MCF 10A (cell line): ENCODE measurements at regions not wholly inside any gene's neighbourhood (a gene's known extent, or its start where the extent isn't known, plus 50 kb on each side); places are given as distances from the start of the nearest gene placed in this dataset.
A peak's percentile ranks its signal among the peaks of the same experiment; 100 is the strongest.

ENCODE experiments used
- BruUV-seq: library from RNA; stranded (reverse); fragments of 400-500 nt; replicated peaks from 2 replicates; lab custom pipeline; 2021; lab: Mats Ljungman, UMichigan
- CTCF ChIA-PET: fragments of 300-600 bp; sonication (Branson Sonifier 250); formaldehyde crosslinking; extraction: SDS; loops from one replicate; lab custom pipeline; 2021; ENCODE audit warnings: antibody characterized with exemption, inconsistent platforms; lab: Yijun Ruan, JAX
- POLR2A ChIA-PET: fragments of 300-600, 350-650 bp; sonication (Branson Sonifier 250); formaldehyde crosslinking; extraction: SDS; loops from one replicate; lab custom pipeline; 2020; ENCODE audit warnings: antibody characterized with exemption, inconsistent platforms; lab: Yijun Ruan, JAX
- DNase-seq: peaks from one replicate; pipeline ENCODE4 v3.0.0-alpha.2; 2018; ENCODE audit not compliant: unreplicated experiment
- H3K27ac Mint-ChIP-seq: one replicate; pipeline ENCODE4 v1.8.0; 2022; ENCODE audit warnings: mild to moderate bottlenecking, low read depth, mixed read lengths; ENCODE audit not compliant: unreplicated experiment
- H3K27me3 Mint-ChIP-seq: one replicate; pipeline ENCODE4 v1.8.0; 2022; ENCODE audit warnings: mixed read lengths; ENCODE audit not compliant: insufficient read depth, unreplicated experiment
- H3K36me3 Mint-ChIP-seq: one replicate; pipeline ENCODE4 v1.8.0; 2022; ENCODE audit warnings: mild to moderate bottlenecking, moderate library complexity, mixed read lengths; ENCODE audit not compliant: insufficient read depth, unreplicated experiment
- H3K4me1 Mint-ChIP-seq: one replicate; pipeline ENCODE4 v1.8.0; 2022; ENCODE audit warnings: mixed read lengths; ENCODE audit not compliant: insufficient read depth, unreplicated experiment
- H3K4me3 Mint-ChIP-seq: one replicate; pipeline ENCODE4 v1.8.0; 2022; ENCODE audit warnings: mild to moderate bottlenecking, moderate library complexity, mixed read lengths; ENCODE audit not compliant: unreplicated experiment
- H3K9me3 Mint-ChIP-seq: one replicate; pipeline ENCODE4 v1.8.0; 2022; ENCODE audit warnings: mixed read lengths; ENCODE audit not compliant: unreplicated experiment
- CTCF ChIP-seq: fragments of 200-600 bp; IDR thresholded peaks from one replicate; pipeline ENCODE4 v1.8.0; 2022; ENCODE audit warnings: antibody characterized with exemption, mild to moderate bottlenecking; ENCODE audit not compliant: unreplicated experiment
- intact Hi-C: fragments of 100-400 bp; cut with micrococcal nuclease; formaldehyde crosslinking; loops from 2 replicates; pipeline ENCODE4 v1.14.1; 2022

DNA sequence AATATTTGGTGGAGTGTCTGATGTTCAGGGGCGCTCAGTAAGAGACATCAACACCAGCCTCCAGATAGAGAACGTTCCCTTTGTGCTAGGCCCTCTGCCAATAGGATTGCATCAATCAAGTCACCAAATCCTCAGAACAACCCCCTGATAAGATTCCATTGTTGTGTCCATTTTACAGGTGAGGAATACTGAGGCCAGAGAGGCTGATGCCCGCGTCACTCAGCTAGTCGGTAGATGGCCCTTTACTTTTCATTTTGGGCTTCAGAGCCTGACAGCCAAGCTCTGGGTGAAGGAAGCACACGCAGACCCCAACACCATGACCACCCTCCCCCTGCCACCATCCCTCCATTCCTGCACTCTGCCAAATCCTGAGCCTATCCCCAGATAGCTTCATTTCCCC, 406.2 kb downstream of the PTPRU start:
- DNase-seq: no peak
- POLR2A ChIA-PET: no interaction called here
- Mint-ChIP-seq H3K9me3 (no peaks in the 10 kb centered on the region), H3K27me3 (no peaks in the 10 kb centered on the region), H3K27ac (no peak overlapping the region), H3K4me3 (no peak overlapping the region), H3K36me3 (no peaks in the 10 kb centered on the region), H3K4me1 (peaks cover 8% of the 10 kb centered on the region)
- intact Hi-C loops: no loop called here
- CTCF ChIA-PET: no interaction called here
- BruUV-seq: no TSS peak
- no peak for TF ChIP-seq CTCF

DNA sequence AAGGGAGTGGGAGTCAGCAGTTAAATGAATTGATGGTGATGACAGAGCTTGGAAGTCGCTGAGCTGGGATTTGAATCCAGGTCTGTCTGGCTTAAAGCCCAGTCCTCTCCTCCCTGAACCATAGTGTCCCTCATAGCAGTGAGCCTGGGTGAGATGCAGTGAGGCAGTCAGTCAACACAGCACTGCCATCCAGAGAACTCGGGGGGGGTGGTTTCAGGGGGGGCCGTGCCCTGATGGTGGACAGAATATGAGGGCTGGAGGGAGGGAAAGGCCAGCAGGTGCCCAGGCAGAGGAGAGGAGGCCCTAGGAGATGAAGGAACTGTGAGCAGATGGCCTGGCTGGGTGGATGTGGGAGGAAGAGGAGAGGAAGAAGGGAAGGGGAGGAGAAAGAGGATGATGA, 405.6 kb downstream of the PTPRU start:
- Mint-ChIP-seq H3K9me3 (no peaks in the 10 kb centered on the region), H3K27ac (no peak overlapping the region), H3K36me3 (no peaks in the 10 kb centered on the region), H3K27me3 (no peaks in the 10 kb centered on the region), H3K4me3 (no peak overlapping the region), H3K4me1 (peaks cover 6% of the 10 kb centered on the region)
- no TSS peak for BruUV-seq
- CTCF ChIA-PET: no interaction called here
- DNase-seq: no peak
- TF ChIP-seq CTCF: no peak
- intact Hi-C loops: no loop called here
- POLR2A ChIA-PET: no interaction called here

- Mint-ChIP-seq H3K36me3 (no peaks in the 10 kb centered on the region), H3K9me3 (no peaks in the 10 kb centered on the region), H3K27ac (peak overlapping the region; percentile 55), H3K4me1 (peaks cover 6% of the 10 kb centered on the region), H3K4me3 (no peak overlapping the region), H3K27me3 (no peaks in the 10 kb centered on the region)
- ChIA-PET CTCF (interaction anchor here (0.5 to 1.8 kb wide), 3 partner anchors 25 to 64 kb away, joined by 3 to 4 read pairs (median 4); no protein-coding TSS in a partner anchor), POLR2A (no interaction called here)
- DNase-seq: no peak
- intact Hi-C loops: no loop called here
- BruUV-seq: no TSS peak
- no peak for TF ChIP-seq CTCF
Measured at GRCh38 chr1:29640428-29640785, 404.1 kb downstream of the PTPRU start.

DNA sequence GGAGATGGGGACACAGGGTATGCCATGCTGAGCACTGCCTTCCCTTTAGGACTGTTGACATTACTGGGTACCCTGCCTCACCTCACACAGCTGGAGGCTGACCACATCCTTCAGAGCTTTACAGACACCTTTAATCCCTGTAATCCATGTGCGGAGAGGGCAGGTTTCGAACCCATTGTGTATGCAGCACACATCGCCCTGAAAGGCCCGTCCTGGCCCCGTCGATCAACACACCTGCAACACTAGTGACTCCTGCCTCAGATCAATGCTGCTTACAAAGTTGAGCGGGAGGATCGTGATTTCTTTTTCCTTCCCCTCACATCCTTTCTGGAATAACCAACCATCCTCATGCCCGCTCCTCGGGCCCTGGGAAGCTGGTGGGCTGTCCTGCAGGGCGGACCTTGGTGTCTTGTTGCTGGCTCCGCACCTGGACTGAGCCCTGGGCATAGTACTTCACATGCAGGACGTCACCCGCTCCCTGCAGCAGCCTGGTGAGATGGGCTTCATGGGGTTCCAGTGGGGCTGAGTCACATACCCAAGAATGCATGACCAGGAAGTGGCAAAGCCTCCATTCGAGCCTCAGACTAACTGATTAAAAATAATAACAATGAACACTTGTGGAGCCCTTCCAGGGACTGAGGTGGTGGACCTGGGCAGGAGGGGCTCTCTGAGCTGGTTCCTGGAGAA, 403.6 kb downstream of the PTPRU start:
- peak overlapping the region; percentile 55 for H3K27ac Mint-ChIP-seq
- H3K4me1 Mint-ChIP-seq: peaks cover 6% of the 10 kb centered on the region
- peak; percentile 54 for DNase-seq
- ChIA-PET POLR2A (interaction anchor here (0.7 kb wide), 1 partner anchor 15 kb away, joined by 3 read pairs; no protein-coding TSS in a partner anchor), CTCF (interaction anchor here (0.5 to 1.8 kb wide), 5 partner anchors 11 to 103 kb away, joined by 3 to 4 read pairs (median 3); no protein-coding TSS in a partner anchor)
- no peaks in the 10 kb centered on the region for H3K36me3 Mint-ChIP-seq
- no peak overlapping the region for H3K4me3 Mint-ChIP-seq
- intact Hi-C loops: no loop called here
- H3K27me3 Mint-ChIP-seq: no peaks in the 10 kb centered on the region
- H3K9me3 Mint-ChIP-seq: no peaks in the 10 kb centered on the region
- BruUV-seq: no TSS peak
- TF ChIP-seq CTCF: no peak
